ENCODE measurements at regions not wholly inside any gene's neighbourhood (a gene's known extent, or its start where the extent isn't known, plus 50 kb on each side); places are given as distances from the start of the nearest gene placed in this dataset.

DNA sequence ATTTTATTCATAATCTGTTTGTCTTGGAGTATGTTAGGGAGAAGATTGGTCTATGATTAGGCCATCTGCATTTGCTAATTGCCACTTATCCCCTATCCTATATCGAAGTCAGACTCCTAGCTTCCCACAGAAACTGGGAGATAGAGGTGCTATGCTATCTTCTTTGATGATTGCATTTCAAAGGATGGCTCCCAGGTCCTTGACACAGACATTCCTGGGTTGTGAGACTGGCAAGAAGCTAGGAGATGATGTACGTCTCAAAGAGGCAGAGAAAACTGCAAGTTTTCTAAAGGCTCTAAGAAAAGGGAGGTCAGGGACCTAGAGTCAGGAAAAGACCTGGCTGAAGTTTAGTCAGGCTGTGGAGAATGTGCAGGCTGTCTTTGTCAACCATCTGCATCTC lies 1251.9 kb downstream of the PCDH17 start:
- TF ChIP-seq EP300 (IDR thresholded peaks at IDR 0.05) = no peak
- TF ChIP-seq, protein P1, sequence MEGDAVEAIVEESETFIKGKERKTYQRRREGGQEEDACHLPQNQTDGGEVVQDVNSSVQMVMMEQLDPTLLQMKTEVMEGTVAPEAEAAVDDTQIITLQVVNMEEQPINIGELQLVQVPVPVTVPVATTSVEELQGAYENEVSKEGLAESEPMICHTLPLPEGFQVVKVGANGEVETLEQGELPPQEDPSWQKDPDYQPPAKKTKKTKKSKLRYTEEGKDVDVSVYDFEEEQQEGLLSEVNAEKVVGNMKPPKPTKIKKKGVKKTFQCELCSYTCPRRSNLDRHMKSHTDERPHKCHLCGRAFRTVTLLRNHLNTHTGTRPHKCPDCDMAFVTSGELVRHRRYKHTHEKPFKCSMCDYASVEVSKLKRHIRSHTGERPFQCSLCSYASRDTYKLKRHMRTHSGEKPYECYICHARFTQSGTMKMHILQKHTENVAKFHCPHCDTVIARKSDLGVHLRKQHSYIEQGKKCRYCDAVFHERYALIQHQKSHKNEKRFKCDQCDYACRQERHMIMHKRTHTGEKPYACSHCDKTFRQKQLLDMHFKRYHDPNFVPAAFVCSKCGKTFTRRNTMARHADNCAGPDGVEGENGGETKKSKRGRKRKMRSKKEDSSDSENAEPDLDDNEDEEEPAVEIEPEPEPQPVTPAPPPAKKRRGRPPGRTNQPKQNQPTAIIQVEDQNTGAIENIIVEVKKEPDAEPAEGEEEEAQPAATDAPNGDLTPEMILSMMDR (IDR thresholded peaks at IDR 0.05) = no peak

Data from upper lobe of left lung (tissue), 4 donors.